ENCODE measurements at regions not wholly inside any gene's neighbourhood (a gene's known extent, or its start where the extent isn't known, plus 50 kb on each side); places are given as distances from the start of the nearest gene placed in this dataset.

GRCh38 chr3:46143951-46144473, 64.1 kb downstream of the CCR1 start:
- no peaks in the 10 kb centered on the region for H3K4me1 ChIP-seq (ENCODE audit: insufficient read depth, low read length, poor library complexity, severe bottlenecking)
- H3K36me3 ChIP-seq (ENCODE audit: insufficient read depth, low read length, poor library complexity, severe bottlenecking), result no peaks in the 10 kb centered on the region
- no peaks in the 10 kb centered on the region for H3K9me3 ChIP-seq (ENCODE audit: low read depth, low read length, poor library complexity, severe bottlenecking)
- intact Hi-C loops (cut with micrococcal nuclease; ENCODE audit: unreplicated experiment), result no loop called here
- no peak overlapping the region for H3K27ac ChIP-seq (ENCODE audit: low read depth, low read length, poor library complexity, severe bottlenecking)
- POLR2A ChIA-PET (ENCODE audit: low non-redundant PET), result no interaction called here
- CTCF ChIA-PET, result no interaction called here
- BruUV-seq (replicated peaks), result no TSS peak
- no peak for DNase-seq (ENCODE audit: low spot score)
- H3K4me3 ChIP-seq (ENCODE audit: low read depth, low read length, poor library complexity, severe bottlenecking), result no peak overlapping the region
- TF ChIP-seq CTCF (conservative IDR thresholded peaks at IDR 0.05; ENCODE audit: low read depth, low read length), result no peak
- TF ChIP-seq EZH2 (IDR thresholded peaks at IDR 0.05; ENCODE audit: borderline replicate concordance, low read depth, low read length, poor library complexity, severe bottlenecking), result no peak
- H3K27me3 ChIP-seq (replicated peaks; ENCODE audit: insufficient read depth, low read depth, low read length, poor library complexity), result no peaks in the 10 kb centered on the region

DNA sequence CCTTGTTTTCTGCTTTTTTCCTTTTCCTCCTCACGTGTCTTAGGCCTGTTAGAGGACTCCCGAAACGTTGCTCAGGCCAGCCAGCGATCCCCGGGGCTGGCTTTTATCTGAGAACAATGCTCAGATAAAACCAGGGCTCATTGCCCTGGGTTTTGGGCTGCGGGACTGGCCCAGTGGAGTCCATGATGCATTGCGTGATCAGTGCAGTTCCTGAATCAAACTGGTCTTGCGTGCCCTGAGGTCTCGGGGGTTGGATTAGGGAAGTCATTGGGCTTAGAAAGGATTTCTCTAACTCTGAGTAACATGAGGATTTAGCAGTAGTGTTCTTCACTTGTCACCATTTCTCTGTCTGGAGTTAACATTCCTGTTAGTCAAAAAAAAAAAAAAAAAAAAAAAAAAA, 66.3 kb downstream of the CCR1 start:
- H3K4me1 ChIP-seq (ENCODE audit: insufficient read depth, low read length, poor library complexity, severe bottlenecking), result no peaks in the 10 kb centered on the region
- DNase-seq (ENCODE audit: low spot score), result no peak
- no peaks in the 10 kb centered on the region for H3K9me3 ChIP-seq (ENCODE audit: low read depth, low read length, poor library complexity, severe bottlenecking)
- no peaks in the 10 kb centered on the region for H3K27me3 ChIP-seq (replicated peaks; ENCODE audit: insufficient read depth, low read depth, low read length, poor library complexity)
- BruUV-seq (replicated peaks), result no TSS peak
- TF ChIP-seq EZH2 (IDR thresholded peaks at IDR 0.05; ENCODE audit: borderline replicate concordance, low read depth, low read length, poor library complexity, severe bottlenecking) (no peak), CTCF (conservative IDR thresholded peaks at IDR 0.05; ENCODE audit: low read depth, low read length) (no peak)
- H3K4me3 ChIP-seq (ENCODE audit: low read depth, low read length, poor library complexity, severe bottlenecking), result no peak overlapping the region
- ChIA-PET CTCF (no interaction called here), POLR2A (ENCODE audit: low non-redundant PET) (no interaction called here)
- H3K27ac ChIP-seq (ENCODE audit: low read depth, low read length, poor library complexity, severe bottlenecking), result no peak overlapping the region
- intact Hi-C loops (cut with micrococcal nuclease; ENCODE audit: unreplicated experiment), result no loop called here
- H3K36me3 ChIP-seq (ENCODE audit: insufficient read depth, low read length, poor library complexity, severe bottlenecking), result no peaks in the 10 kb centered on the region

DNA sequence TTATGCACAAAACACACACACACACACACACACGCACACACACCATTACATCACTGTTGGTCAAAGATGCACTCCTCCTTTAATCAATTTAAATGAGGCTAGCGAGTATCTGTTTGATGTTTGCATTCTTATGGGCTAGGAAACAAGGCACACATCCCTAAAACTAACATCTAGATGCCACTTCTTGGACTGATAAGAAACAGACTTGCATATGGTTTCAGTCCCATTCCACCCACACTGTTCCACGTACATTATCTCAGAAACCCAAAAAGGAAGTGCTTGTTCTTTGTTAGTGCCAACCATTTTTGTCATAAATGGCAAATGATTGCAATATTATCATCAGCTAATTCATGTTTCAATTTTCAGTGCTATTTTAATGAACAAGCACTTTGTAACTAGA, 69.5 kb downstream of the CCR1 start:
- TF ChIP-seq CTCF (conservative IDR thresholded peaks at IDR 0.05; ENCODE audit: low read depth, low read length) (no peak), EZH2 (IDR thresholded peaks at IDR 0.05; ENCODE audit: borderline replicate concordance, low read depth, low read length, poor library complexity, severe bottlenecking) (no peak)
- no TSS peak for BruUV-seq (replicated peaks)
- H3K36me3 ChIP-seq (ENCODE audit: insufficient read depth, low read length, poor library complexity, severe bottlenecking), result no peaks in the 10 kb centered on the region
- CTCF ChIA-PET, result no interaction called here
- no peaks in the 10 kb centered on the region for H3K27me3 ChIP-seq (replicated peaks; ENCODE audit: insufficient read depth, low read depth, low read length, poor library complexity)
- H3K4me1 ChIP-seq (ENCODE audit: insufficient read depth, low read length, poor library complexity, severe bottlenecking), result no peaks in the 10 kb centered on the region
- H3K27ac ChIP-seq (ENCODE audit: low read depth, low read length, poor library complexity, severe bottlenecking), result no peak overlapping the region
- no peak for DNase-seq (ENCODE audit: low spot score)
- no peaks in the 10 kb centered on the region for H3K9me3 ChIP-seq (ENCODE audit: low read depth, low read length, poor library complexity, severe bottlenecking)
- no peak overlapping the region for H3K4me3 ChIP-seq (ENCODE audit: low read depth, low read length, poor library complexity, severe bottlenecking)
- POLR2A ChIA-PET (ENCODE audit: low non-redundant PET), result no interaction called here
- intact Hi-C loops (cut with micrococcal nuclease; ENCODE audit: unreplicated experiment), result no loop called here
